Tibial nerve (tissue), 4 donors: ENCODE measurements at regions not wholly inside any gene's neighbourhood (a gene's known extent, or its start where the extent isn't known, plus 50 kb on each side); places are given as distances from the start of the nearest gene placed in this dataset.

Experiments
- EP300 ChIP-seq, 2 donors: sonication (generic); formaldehyde crosslinking; IDR thresholded peaks; one replicate each; pipeline ENCODE4 v1.6.1; 2017; ENCODE audit warnings: antibody characterized with exemption in 2 of 2, mild to moderate bottlenecking in 1 of 2
- POLR2A ChIP-seq, 2 donors: fragments of 450-650 bp; IDR thresholded peaks; one replicate each; pipeline ENCODE4 v1.6.1; 2017; ENCODE audit warnings: antibody characterized with exemption in 2 of 2, mild to moderate bottlenecking in 2 of 2, moderate library complexity in 2 of 2
- TF ChIP-seq, protein P1 (sequence below), 5 experiments: fragments of 200-600 bp in 3 of 5; fragments of 450-650 bp in 2 of 5; sonication (generic) in 3 of 5; IDR thresholded peaks; one replicate each; pipeline ENCODE4 v1.5.1; 2016 to 2019; ENCODE audit warnings: antibody characterized with exemption in 5 of 5, mild to moderate bottlenecking in 3 of 5, moderate library complexity in 2 of 5

DNA sequence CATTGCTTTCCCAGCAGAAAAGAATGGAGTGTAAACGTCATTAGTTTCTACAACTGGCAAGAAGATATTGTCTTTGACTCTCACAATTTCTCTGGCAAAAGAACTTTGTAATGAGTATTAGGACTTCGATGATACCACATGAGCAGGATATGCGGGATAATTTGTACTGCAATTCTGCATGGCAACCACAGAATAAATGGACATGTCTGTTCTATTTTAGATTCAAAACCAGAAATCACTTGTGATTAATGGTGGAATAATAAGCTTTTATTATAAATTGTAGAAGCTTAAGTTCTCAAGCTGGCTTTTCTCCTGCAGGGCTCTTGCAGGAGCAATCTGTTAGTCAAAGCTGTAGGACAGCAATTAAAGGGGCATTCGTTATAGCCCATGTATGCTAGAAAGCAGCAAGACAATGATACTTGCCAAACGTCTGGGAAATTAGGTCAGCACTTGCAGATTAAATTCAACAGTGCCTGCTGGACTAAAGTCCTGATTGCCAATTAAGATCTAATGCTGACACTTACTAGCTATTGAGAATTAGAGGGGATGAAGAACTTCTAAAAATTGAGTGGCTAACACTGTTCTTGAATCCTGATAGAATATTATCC, 177.9 kb downstream of the PTH2R start:
- TF ChIP-seq, protein P1, sequence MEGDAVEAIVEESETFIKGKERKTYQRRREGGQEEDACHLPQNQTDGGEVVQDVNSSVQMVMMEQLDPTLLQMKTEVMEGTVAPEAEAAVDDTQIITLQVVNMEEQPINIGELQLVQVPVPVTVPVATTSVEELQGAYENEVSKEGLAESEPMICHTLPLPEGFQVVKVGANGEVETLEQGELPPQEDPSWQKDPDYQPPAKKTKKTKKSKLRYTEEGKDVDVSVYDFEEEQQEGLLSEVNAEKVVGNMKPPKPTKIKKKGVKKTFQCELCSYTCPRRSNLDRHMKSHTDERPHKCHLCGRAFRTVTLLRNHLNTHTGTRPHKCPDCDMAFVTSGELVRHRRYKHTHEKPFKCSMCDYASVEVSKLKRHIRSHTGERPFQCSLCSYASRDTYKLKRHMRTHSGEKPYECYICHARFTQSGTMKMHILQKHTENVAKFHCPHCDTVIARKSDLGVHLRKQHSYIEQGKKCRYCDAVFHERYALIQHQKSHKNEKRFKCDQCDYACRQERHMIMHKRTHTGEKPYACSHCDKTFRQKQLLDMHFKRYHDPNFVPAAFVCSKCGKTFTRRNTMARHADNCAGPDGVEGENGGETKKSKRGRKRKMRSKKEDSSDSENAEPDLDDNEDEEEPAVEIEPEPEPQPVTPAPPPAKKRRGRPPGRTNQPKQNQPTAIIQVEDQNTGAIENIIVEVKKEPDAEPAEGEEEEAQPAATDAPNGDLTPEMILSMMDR (IDR thresholded peaks at IDR 0.05): no peak
- TF ChIP-seq POLR2A (IDR thresholded peaks at IDR 0.05): no peak
- TF ChIP-seq EP300 (IDR thresholded peaks at IDR 0.05): no peak
